ENCODE measurements at regions not wholly inside any gene's neighbourhood (a gene's known extent, or its start where the extent isn't known, plus 50 kb on each side); places are given as distances from the start of the nearest gene placed in this dataset.
"Not testable (repeated sequence)": the region's sequence is repeated elsewhere in the genome, so short reads cannot be mapped to it uniquely, and the experiment has no call there.

DNA sequence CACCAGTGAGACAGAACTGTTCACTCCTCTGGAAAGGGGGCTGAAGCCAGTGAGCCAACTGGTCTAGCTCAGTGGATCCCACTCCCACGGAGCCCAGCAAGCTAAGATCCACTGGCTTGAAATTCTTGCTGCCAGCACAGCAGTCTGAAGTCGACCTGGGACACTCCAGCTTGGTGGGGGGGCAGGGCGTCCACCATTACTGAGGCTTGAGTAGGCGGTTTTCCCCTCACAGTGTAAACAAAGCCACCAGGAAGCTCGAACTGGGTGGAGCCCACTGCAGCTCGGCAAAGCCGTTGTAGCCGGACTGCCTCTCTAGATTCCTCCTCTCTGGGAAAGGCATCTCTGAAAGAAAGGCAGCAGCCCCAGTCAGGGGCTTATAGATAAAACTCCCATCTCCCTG is 52.3 kb upstream of the BBX start:
- not testable (repeated sequence) for DNase-seq
